ENCODE measurements at regions not wholly inside any gene's neighbourhood (a gene's known extent, or its start where the extent isn't known, plus 50 kb on each side); places are given as distances from the start of the nearest gene placed in this dataset.

DNA sequence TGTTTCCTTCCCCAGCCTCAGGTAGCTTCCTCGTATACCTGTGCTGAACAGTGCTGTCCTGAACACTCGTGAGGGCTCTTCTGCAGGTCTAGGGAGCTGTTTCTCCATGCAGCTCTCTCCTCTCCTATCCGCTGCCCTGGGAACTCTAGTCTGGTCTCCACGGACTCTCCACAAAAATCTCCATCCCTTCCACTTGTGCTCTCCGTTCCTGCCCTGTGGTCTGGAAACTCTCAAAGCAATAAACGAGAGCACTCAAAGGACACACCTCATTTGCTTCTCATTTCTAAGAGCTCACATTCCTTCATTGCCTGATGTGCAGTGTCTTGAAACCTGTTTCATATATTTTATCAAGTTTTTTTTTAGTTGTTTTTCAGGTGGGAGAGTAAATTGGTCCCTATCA is 235.9 kb upstream of the RGS17 start (continued):
- TF ChIP-seq, protein P1, sequence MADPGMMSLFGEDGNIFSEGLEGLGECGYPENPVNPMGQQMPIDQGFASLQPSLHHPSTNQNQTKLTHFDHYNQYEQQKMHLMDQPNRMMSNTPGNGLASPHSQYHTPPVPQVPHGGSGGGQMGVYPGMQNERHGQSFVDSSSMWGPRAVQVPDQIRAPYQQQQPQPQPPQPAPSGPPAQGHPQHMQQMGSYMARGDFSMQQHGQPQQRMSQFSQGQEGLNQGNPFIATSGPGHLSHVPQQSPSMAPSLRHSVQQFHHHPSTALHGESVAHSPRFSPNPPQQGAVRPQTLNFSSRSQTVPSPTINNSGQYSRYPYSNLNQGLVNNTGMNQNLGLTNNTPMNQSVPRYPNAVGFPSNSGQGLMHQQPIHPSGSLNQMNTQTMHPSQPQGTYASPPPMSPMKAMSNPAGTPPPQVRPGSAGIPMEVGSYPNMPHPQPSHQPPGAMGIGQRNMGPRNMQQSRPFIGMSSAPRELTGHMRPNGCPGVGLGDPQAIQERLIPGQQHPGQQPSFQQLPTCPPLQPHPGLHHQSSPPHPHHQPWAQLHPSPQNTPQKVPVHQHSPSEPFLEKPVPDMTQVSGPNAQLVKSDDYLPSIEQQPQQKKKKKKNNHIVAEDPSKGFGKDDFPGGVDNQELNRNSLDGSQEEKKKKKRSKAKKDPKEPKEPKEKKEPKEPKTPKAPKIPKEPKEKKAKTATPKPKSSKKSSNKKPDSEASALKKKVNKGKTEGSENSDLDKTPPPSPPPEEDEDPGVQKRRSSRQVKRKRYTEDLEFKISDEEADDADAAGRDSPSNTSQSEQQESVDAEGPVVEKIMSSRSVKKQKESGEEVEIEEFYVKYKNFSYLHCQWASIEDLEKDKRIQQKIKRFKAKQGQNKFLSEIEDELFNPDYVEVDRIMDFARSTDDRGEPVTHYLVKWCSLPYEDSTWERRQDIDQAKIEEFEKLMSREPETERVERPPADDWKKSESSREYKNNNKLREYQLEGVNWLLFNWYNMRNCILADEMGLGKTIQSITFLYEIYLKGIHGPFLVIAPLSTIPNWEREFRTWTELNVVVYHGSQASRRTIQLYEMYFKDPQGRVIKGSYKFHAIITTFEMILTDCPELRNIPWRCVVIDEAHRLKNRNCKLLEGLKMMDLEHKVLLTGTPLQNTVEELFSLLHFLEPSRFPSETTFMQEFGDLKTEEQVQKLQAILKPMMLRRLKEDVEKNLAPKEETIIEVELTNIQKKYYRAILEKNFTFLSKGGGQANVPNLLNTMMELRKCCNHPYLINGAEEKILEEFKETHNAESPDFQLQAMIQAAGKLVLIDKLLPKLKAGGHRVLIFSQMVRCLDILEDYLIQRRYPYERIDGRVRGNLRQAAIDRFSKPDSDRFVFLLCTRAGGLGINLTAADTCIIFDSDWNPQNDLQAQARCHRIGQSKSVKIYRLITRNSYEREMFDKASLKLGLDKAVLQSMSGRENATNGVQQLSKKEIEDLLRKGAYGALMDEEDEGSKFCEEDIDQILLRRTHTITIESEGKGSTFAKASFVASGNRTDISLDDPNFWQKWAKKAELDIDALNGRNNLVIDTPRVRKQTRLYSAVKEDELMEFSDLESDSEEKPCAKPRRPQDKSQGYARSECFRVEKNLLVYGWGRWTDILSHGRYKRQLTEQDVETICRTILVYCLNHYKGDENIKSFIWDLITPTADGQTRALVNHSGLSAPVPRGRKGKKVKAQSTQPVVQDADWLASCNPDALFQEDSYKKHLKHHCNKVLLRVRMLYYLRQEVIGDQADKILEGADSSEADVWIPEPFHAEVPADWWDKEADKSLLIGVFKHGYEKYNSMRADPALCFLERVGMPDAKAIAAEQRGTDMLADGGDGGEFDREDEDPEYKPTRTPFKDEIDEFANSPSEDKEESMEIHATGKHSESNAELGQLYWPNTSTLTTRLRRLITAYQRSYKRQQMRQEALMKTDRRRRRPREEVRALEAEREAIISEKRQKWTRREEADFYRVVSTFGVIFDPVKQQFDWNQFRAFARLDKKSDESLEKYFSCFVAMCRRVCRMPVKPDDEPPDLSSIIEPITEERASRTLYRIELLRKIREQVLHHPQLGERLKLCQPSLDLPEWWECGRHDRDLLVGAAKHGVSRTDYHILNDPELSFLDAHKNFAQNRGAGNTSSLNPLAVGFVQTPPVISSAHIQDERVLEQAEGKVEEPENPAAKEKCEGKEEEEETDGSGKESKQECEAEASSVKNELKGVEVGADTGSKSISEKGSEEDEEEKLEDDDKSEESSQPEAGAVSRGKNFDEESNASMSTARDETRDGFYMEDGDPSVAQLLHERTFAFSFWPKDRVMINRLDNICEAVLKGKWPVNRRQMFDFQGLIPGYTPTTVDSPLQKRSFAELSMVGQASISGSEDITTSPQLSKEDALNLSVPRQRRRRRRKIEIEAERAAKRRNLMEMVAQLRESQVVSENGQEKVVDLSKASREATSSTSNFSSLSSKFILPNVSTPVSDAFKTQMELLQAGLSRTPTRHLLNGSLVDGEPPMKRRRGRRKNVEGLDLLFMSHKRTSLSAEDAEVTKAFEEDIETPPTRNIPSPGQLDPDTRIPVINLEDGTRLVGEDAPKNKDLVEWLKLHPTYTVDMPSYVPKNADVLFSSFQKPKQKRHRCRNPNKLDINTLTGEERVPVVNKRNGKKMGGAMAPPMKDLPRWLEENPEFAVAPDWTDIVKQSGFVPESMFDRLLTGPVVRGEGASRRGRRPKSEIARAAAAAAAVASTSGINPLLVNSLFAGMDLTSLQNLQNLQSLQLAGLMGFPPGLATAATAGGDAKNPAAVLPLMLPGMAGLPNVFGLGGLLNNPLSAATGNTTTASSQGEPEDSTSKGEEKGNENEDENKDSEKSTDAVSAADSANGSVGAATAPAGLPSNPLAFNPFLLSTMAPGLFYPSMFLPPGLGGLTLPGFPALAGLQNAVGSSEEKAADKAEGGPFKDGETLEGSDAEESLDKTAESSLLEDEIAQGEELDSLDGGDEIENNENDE (IDR thresholded peaks at IDR 0.05; ENCODE audit: insufficient replicate concordance, low read length), result no peak
- TF ChIP-seq SUZ12 (IDR thresholded peaks at IDR 0.05; ENCODE audit: low read length) (no peak), BACH1 (IDR thresholded peaks at IDR 0.05; ENCODE audit: low read length) (no peak), CEBPB (IDR thresholded peaks at IDR 0.05; ENCODE audit: low read depth, low read length) (no peak), NANOG (IDR thresholded peaks at IDR 0.05; ENCODE audit: insufficient read depth, low read depth, low read length, poor library complexity, severe bottlenecking) (no peak), EZH2 (IDR thresholded peaks at IDR 0.05; ENCODE audit: low read depth, low read length, severe bottlenecking) (no peak), RBBP5 (IDR thresholded peaks at IDR 0.05; ENCODE audit: borderline replicate concordance, low read depth, low read length) (no peak), PHF8 (conservative IDR thresholded peaks at IDR 0.05; ENCODE audit: low read depth, low read length) (no peak), CTBP2 (IDR thresholded peaks at IDR 0.05; ENCODE audit: borderline replicate concordance, insufficient read depth, insufficient read length, low read length) (no peak)
- TF ChIP-seq, protein P2, sequence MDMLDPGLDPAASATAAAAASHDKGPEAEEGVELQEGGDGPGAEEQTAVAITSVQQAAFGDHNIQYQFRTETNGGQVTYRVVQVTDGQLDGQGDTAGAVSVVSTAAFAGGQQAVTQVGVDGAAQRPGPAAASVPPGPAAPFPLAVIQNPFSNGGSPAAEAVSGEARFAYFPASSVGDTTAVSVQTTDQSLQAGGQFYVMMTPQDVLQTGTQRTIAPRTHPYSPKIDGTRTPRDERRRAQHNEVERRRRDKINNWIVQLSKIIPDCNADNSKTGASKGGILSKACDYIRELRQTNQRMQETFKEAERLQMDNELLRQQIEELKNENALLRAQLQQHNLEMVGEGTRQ (IDR thresholded peaks at IDR 0.05; ENCODE audit: low read length), result no peak
